Uterus (tissue), 3 donors: ENCODE measurements at regions not wholly inside any gene's neighbourhood (a gene's known extent, or its start where the extent isn't known, plus 50 kb on each side); places are given as distances from the start of the nearest gene placed in this dataset.

Source experiments
- DNase-seq, 2 donors: peaks; one replicate each; pipeline ENCODE4 v3.0.0-alpha.2; 2019 to 2020
- H3K27ac ChIP-seq, 2 donors: fragments of 200-600 bp; sonication (generic); 1 replicate in 1 of 2; 2 replicates in 1 of 2; pipeline ENCODE4 v1.5.1; 2016 to 2018
- H3K27me3 ChIP-seq, 2 donors: fragments of 200-600 bp; sonication (generic); one replicate each; pipeline ENCODE4 v1.5.1; 2018 to 2019; ENCODE audit warnings: control low read depth in 1 of 2
- H3K36me3 ChIP-seq, 2 donors: fragments of 200-600 bp; sonication (generic); one replicate each; pipeline ENCODE4 v1.5.1; 2019; ENCODE audit warnings: control low read depth in 1 of 2
- H3K4me1 ChIP-seq, 2 donors: fragments of 200-600 bp; sonication (generic); one replicate each; pipeline ENCODE4 v1.5.1; 2018 to 2019; ENCODE audit warnings: control low read depth in 1 of 2
- H3K4me3 ChIP-seq, 2 donors: fragments of 200-600 bp; sonication (generic); 1 replicate in 1 of 2; 2 replicates in 1 of 2; pipeline ENCODE4 v1.5.1; 2018 to 2019; ENCODE audit warnings: mild to moderate bottlenecking in 1 of 2
- H3K9me3 ChIP-seq, 2 donors: fragments of 200-600 bp; sonication (generic); one replicate each; pipeline ENCODE4 v1.5.1; 2019; ENCODE audit warnings: control low read depth in 1 of 2
- CTCF ChIP-seq, 4 experiments: fragments of 200-600 bp in 2 of 4; fragments of 450-650 bp in 2 of 4; sonication (generic) in 2 of 4; IDR thresholded peaks; one replicate each; pipeline ENCODE4 v1.5.1; 2016 to 2019; ENCODE audit warnings: antibody characterized with exemption in 4 of 4, mild to moderate bottlenecking in 2 of 4, moderate library complexity in 1 of 4
- POLR2A ChIP-seq, 2 donors: fragments of 450-650 bp; IDR thresholded peaks; one replicate each; pipeline ENCODE4 v1.6.1; 2016; ENCODE audit warnings: antibody characterized with exemption in 2 of 2, mild to moderate bottlenecking in 1 of 2, moderate library complexity in 1 of 2
- intact Hi-C: fragments of 100-400 bp; cut with DNase I; formaldehyde crosslinking; loops from one replicate; pipeline ENCODE4 v1.15.1; 2023; ENCODE audit warnings: low total_unique reads
- donor health status: DM: yes; HTN: yes; CAD: no.

- no peak for DNase-seq
- H3K27me3 ChIP-seq: no peaks in the 10 kb centered on the region
- no peaks in the 10 kb centered on the region for H3K4me1 ChIP-seq
- no peaks in the 10 kb centered on the region for H3K9me3 ChIP-seq
- H3K27ac ChIP-seq: no peak overlapping the region
- no peak overlapping the region for H3K4me3 ChIP-seq
- TF ChIP-seq CTCF (IDR thresholded peaks at IDR 0.05) (no peak), POLR2A (IDR thresholded peaks at IDR 0.05) (no peak)
- no peaks in the 10 kb centered on the region for H3K36me3 ChIP-seq
- intact Hi-C loops: no loop called here
Observed at GRCh38 chr14:98766818-98767217, 505.2 kb downstream of the BCL11B start.

GRCh38 chr14:98769326-98769725 lies 502.7 kb downstream of the BCL11B start:
- TF ChIP-seq POLR2A (IDR thresholded peaks at IDR 0.05) (no peak), CTCF (IDR thresholded peaks at IDR 0.05) (no peak)
- intact Hi-C loops: no loop called here
- Histone ChIP-seq H3K27me3 (no peaks in the 10 kb centered on the region), H3K4me3 (no peak overlapping the region), H3K36me3 (no peaks in the 10 kb centered on the region), H3K4me1 (no peaks in the 10 kb centered on the region), H3K9me3 (no peaks in the 10 kb centered on the region), H3K27ac (no peak overlapping the region)
- DNase-seq: no peak

- Histone ChIP-seq H3K9me3 (no peaks in the 10 kb centered on the region), H3K4me3 (no peak overlapping the region), H3K36me3 (no peaks in the 10 kb centered on the region), H3K4me1 (no peaks in the 10 kb centered on the region), H3K27me3 (no peaks in the 10 kb centered on the region), H3K27ac (no peak overlapping the region)
- intact Hi-C loops: no loop called here
- TF ChIP-seq POLR2A (IDR thresholded peaks at IDR 0.05): no peak
- TF ChIP-seq CTCF (IDR thresholded peaks at IDR 0.05): no peak
- no peak for DNase-seq
Observed at GRCh38 chr14:98770151-98770550, 501.8 kb downstream of the BCL11B start.

- Histone ChIP-seq H3K27ac (no peak overlapping the region), H3K9me3 (no peaks in the 10 kb centered on the region), H3K4me1 (no peaks in the 10 kb centered on the region), H3K4me3 (no peak overlapping the region), H3K27me3 (no peaks in the 10 kb centered on the region), H3K36me3 (no peaks in the 10 kb centered on the region)
- no peak for DNase-seq
- no peak for TF ChIP-seq POLR2A (IDR thresholded peaks at IDR 0.05)
- no peak for TF ChIP-seq CTCF (IDR thresholded peaks at IDR 0.05)
- intact Hi-C loops: no loop called here
Observed at GRCh38 chr14:98773814-98774213, 498.2 kb downstream of the BCL11B start.

GRCh38 chr14:98775892-98776291 lies 496.1 kb downstream of the BCL11B start:
- intact Hi-C loops: no loop called here
- DNase-seq: no peak
- no peaks in the 10 kb centered on the region for H3K9me3 ChIP-seq
- no peaks in the 10 kb centered on the region for H3K27me3 ChIP-seq
- no peaks in the 10 kb centered on the region for H3K4me1 ChIP-seq
- TF ChIP-seq POLR2A (IDR thresholded peaks at IDR 0.05) (no peak), CTCF (IDR thresholded peaks at IDR 0.05) (no peak)
- no peak overlapping the region for H3K4me3 ChIP-seq
- H3K27ac ChIP-seq: no peak overlapping the region
- no peaks in the 10 kb centered on the region for H3K36me3 ChIP-seq
